ENCODE measurements at regions not wholly inside any gene's neighbourhood (a gene's known extent, or its start where the extent isn't known, plus 50 kb on each side); places are given as distances from the start of the nearest gene placed in this dataset.
A peak's percentile ranks its signal among the peaks of the same experiment; 100 is the strongest.

- DNase-seq (ENCODE audit: low spot score) = no peak
Observed at GRCh38 chr12:38977132-38977531, 71.7 kb upstream of the CPNE8 start.

DNA sequence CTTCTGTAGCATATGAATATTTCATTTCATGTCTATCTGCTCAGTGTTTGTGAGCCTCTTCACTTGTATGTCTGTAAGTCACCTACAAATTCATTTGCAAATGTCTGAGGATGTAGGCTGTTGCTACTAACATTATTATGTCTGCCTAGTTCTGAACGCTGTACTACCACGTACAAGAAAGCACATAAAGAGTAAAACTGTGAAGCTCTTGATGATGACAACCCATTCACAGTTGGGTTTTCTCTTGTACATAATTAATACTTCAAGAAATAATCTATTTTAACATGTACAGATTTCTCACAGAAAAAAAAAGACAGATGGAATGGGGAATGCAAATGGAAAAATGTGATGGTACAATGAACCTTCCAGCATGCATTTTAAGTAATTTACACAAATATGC is 64.3 kb upstream of the CPNE8 start:
- DNase-seq (ENCODE audit: low spot score) = no peak

GRCh38 chr12:38961683-38962082 is 56.3 kb upstream of the CPNE8 start:
- DNase-seq (ENCODE audit: low spot score) = no peak

GRCh38 chr12:38961012-38961411 is 55.6 kb upstream of the CPNE8 start:
- no peak for DNase-seq (ENCODE audit: low spot score)

DNA sequence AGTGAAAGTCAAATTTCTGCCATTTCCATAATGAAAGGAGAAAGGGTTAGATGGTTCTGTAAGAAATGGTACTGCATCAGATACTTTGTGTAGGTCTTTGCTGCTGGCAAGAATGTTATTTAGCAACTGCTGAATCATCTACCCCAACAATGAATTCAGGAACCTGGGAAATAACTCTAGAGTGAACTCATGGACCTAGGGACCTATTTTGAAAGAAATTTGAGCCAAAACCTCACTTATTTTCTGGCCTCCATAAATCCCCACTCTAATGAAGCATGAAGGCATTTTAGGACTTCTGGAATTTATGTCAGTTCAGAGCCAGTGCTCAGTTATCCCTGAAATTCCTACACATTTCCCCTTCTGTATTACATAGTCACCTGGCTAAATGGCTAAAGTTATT is 50.9 kb upstream of the CPNE8 start:
- peak; percentile 4 for DNase-seq (ENCODE audit: low spot score)

All from H4 (cell line).